ENCODE measurements at regions not wholly inside any gene's neighbourhood (a gene's known extent, or its start where the extent isn't known, plus 50 kb on each side); places are given as distances from the start of the nearest gene placed in this dataset.
A peak's percentile ranks its signal among the peaks of the same experiment; 100 is the strongest.
"Not testable (repeated sequence)": the region's sequence is repeated elsewhere in the genome, so short reads cannot be mapped to it uniquely, and the experiment has no call there.

- no peak for DNase-seq
These were observed 373.1 kb downstream of the CD109 start for GRCh38 chr6:74069089-74069581.

- DNase-seq: no peak
These were observed 370.3 kb downstream of the CD109 start for GRCh38 chr6:74066168-74066871.

GRCh38 chr6:74065705-74066104 lies 369.7 kb downstream of the CD109 start:
- no peak for DNase-seq

- no peak for DNase-seq
These were observed 367.4 kb downstream of the CD109 start for GRCh38 chr6:74063391-74063790.

- no peak for DNase-seq
These were observed 365.2 kb downstream of the CD109 start for GRCh38 chr6:74061201-74061600.

GRCh38 chr6:74060354-74060753 lies 364.4 kb downstream of the CD109 start:
- DNase-seq: no peak

GRCh38 chr6:74058606-74059005 lies 362.6 kb downstream of the CD109 start:
- no peak for DNase-seq

GRCh38 chr6:74057326-74057725 lies 361.3 kb downstream of the CD109 start:
- DNase-seq: no peak

- DNase-seq: no peak
These were observed 358.2 kb downstream of the CD109 start for GRCh38 chr6:74054190-74054589.

- no peak for DNase-seq
These were observed 354.9 kb downstream of the CD109 start for GRCh38 chr6:74050921-74051320.

- no peak for DNase-seq
These were observed 352.4 kb downstream of the CD109 start for GRCh38 chr6:74048387-74048786.

- DNase-seq: no peak
These were observed 348.6 kb downstream of the CD109 start for GRCh38 chr6:74044417-74045096.

GRCh38 chr6:74041420-74041819 lies 345.4 kb downstream of the CD109 start:
- peak; percentile 58 for DNase-seq

- DNase-seq: peak; percentile 50
These were observed 322.8 kb downstream of the CD109 start for GRCh38 chr6:74018825-74019224.

GRCh38 chr6:74015427-74015826 lies 319.4 kb downstream of the CD109 start:
- DNase-seq: no peak

- no peak for DNase-seq
These were observed 304.9 kb downstream of the CD109 start for GRCh38 chr6:74000666-74001490.

- not testable (repeated sequence) for DNase-seq
These were observed 294.7 kb downstream of the CD109 start for GRCh38 chr6:73990609-73991238.

GRCh38 chr6:73989428-73989827 lies 293.4 kb downstream of the CD109 start:
- no peak for DNase-seq

GRCh38 chr6:73985891-73986290 lies 289.9 kb downstream of the CD109 start:
- DNase-seq: no peak

GRCh38 chr6:73984571-73985210 lies 288.7 kb downstream of the CD109 start:
- DNase-seq: no peak

GRCh38 chr6:73983367-73983766 lies 287.4 kb downstream of the CD109 start:
- DNase-seq: no peak

- DNase-seq: no peak
These were observed 284.1 kb downstream of the CD109 start for GRCh38 chr6:73980096-73980495.

- no peak for DNase-seq
These were observed 282.3 kb downstream of the CD109 start for GRCh38 chr6:73978330-73978729.

Measured in islet precursor cell (in vitro differentiated cells).